ENCODE measurements at regions not wholly inside any gene's neighbourhood (a gene's known extent, or its start where the extent isn't known, plus 50 kb on each side); places are given as distances from the start of the nearest gene placed in this dataset.

DNA sequence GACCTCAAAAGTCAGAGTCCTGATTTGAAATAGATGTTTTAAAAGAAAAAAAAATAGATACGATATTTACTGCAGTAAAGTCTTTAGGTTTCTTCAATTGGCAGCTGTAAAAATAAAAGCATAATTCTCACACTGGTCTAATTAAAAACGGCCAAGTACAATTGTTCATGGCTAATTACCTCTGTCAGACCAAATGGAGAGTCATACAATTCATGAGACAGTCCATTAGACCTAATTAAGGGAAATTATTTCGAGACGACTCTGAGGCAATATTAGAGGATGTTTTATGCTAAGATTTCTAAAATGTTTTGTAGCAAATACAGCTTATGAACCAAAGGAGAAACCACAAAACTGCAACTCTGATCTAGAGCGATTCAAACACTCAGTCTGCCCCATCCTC, 131.3 kb downstream of the PHLDA1 start:
- DNase-seq (ENCODE audit: low read depth): no peak

DNA sequence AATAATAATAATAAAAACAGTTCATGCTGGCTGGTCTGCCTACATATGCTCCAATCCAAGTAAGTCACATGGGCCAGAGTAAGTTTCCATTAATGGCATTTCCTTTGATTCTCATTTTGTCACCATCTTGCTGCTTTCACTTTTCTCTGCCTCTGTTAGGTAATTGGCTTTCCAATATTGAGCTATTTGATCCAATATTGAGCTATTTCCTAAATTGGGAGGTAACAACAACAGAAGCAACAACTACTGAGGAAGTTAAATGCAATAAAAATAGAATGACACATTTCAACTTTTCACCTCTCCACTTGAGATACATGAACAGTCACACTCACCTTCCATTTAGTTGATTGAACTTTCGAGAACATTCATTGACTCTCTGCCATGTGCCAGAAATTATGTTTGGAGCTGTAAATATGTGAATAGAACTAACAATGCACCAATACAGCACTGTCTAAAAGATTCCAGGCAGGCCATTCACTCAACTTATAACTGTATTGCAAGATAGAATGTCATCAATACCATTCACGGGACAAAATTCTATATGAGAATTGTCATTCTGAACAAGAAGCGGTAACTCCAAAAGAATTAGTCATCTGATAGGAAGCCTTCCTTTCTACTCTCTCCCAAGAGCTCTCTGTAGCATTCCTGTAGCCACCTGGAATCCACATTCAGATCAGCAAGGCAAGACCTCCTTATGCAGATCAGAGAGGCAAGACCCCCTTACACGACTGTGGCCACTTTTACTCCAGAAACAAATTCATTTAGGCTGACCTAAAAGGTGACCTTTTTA, 136.4 kb downstream of the PHLDA1 start:
- DNase-seq (ENCODE audit: low read depth): no peak

DNA sequence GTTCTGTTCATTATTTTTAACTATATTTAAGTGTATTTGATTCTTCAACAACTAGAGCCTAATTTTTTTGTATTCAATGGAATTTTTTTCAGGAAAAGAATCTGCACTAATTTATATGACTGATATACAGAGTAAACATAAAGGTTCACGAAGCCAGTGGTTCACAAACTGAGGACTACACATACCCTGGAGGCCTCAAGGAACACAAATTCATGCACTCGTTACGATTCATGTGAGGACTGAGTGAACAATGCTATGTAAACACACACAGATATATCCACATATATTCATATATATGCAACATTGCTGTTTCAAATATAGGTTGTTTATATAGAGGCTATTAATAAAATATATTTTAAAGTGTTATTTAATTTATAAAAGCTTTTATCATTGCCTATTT, 137.8 kb downstream of the PHLDA1 start:
- no peak for DNase-seq (ENCODE audit: low read depth)

DNA sequence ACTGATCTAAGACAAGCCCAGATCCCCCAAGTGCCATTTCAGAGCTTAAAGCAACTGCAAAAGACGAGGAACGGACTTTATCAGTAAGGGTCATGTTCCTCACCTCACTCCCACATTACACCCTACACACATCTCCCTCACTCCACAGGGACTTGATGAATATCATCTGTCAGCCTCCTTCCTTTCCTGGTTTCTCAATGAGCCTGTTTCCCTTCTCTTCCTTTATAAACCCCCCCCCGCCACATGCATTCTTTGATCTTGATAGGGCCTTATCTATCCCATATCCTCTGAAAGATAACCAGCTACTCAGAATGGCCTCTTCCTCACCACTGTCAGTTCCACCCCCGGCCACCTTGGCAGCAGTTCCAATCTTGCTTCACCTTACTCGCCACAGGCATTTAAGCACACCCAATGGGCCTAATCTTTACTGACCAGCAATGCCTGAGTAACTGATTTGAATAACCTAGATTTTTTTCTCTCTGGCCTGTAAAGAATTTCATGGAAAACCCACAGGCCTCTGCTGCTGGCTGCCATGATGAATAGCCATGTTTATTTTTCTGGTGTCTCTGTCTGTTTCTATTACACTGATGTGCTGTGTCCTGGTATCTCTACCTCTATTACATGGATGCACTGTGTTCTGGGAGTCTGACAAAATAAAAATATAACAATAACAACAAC, 138.7 kb downstream of the PHLDA1 start:
- DNase-seq (ENCODE audit: low read depth): no peak

DNA sequence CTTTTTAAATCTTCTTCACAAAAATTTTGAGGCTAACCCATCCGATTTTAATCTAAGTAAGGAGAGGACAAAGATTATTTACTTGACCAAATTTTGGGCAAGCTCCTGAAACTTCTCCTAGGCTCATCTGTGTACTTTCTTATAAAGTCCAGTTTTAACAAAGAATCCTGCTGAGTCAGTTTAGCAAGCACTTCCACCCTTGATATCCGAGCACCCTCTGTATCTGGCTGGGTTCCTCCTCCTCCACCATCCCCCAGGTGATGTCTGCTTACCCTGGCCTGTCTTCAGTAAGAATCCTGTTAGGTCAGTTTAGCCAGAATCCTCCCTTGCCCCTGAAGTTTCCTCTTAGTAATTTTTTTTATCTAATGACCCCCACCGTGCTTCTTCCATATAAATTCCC, 140.5 kb downstream of the PHLDA1 start:
- no peak for DNase-seq (ENCODE audit: low read depth)

DNA sequence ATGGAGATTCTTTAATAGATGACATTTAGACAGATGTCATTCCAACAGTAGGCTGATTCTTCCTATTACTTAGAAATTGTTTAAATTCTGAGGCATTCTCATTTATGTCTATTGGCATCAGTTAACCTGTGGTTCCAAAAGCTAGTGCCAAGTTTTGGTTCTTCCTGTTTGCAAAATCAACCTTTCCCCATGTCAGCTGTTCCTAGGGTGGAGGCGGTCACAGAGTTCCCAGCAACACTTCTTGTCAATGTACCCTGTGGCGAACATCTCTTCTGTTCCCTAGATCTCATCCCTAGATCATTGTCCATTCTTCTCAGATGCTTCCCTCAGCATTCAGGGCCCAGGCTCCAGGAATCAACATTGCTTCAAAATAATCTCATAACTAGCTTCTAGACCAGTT, 140.9 kb downstream of the PHLDA1 start:
- no peak for DNase-seq (ENCODE audit: low read depth)

DNA sequence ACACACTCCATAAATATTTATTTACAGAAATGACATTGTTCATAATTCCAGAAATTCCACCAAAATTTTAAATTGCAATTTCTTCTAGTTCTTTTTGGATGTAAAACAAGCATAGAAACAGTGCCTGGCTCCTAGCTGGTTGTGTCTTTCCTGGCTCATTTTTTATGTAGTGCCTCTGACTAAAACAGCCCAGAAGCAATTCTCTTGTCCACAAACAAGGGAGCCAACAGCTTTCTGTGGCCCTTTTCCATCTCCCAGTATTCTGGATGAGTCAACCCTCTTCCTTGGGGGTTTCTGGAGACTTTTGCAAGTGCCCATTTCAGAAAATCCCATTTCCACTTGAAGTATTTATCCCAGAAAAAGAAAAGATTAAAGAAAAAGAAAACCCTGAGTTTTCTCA, 141.4 kb downstream of the PHLDA1 start:
- DNase-seq (ENCODE audit: low read depth): no peak

DNA sequence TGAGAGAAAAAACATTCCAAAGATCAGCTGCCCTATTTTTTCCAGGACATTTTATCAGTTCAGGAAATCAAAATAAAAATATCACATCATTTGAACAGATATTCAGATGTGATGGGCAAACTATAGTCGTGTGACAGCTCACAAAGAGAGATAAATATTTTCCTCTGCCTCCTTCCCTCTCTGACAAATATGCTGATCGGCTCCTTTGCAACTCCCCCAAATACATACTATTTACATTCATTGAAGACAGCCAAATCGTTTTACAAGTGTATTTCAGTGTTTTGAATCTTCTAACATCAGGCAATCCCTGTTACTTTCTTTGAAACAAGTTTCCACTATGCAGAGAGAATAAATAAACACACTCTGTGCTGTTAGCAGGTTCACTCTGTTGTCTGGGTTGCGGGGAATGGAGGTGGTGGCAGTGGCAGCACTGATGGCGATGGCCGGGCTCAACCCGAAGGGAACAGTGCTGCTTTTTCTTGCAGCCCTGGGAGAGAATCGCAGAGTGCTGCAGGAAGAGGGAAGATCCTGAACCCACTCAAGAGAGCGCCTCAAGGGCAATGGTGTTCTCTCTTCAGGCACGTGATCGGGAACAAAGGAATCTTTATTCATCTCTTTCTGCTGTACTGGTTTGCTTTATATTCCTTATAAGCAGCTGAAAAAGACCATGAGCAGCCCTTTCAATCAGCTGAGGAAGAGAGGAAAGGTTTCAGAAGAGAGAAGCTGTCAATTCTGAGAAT, 142.5 kb downstream of the PHLDA1 start:
- no peak for DNase-seq (ENCODE audit: low read depth)

DNA sequence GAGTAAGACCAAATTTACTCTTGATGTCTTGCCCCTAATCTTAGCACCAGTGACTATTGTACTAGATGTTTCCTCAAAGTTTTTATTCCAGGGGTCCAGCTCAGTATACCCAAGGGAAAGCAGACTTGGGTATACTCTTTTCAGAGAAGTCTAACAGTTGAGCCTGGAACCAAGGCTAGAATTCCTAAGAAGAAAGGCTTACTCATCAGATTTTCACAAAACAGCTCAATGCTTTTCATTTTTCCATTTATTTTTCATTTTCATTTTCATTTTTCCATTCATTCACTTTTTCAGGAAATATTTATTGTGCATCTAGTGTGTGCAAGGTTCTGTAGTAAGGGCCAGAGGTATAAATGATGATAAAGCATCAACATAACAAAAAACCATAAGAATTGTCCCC, 143.2 kb downstream of the PHLDA1 start:
- DNase-seq (ENCODE audit: low read depth): no peak

DNA sequence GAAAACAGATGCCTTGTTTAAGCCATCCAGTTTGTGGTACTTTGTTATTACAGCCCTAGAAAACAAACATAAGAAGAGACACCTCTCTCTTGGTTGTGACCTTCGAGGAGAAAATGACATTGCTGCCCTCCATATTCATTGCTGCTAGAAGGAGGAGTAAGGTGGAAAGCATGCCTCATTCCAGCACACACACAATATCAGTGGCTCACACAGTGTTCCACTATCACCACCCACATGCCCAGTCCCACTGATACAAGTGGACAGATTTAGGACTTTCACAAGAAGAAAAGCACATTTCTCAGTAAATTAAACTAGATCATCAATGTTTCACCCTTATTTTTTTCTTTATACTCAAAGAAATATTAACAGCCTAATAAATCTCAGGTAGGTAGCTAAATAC, 143.6 kb downstream of the PHLDA1 start:
- no peak for DNase-seq (ENCODE audit: low read depth)

DNA sequence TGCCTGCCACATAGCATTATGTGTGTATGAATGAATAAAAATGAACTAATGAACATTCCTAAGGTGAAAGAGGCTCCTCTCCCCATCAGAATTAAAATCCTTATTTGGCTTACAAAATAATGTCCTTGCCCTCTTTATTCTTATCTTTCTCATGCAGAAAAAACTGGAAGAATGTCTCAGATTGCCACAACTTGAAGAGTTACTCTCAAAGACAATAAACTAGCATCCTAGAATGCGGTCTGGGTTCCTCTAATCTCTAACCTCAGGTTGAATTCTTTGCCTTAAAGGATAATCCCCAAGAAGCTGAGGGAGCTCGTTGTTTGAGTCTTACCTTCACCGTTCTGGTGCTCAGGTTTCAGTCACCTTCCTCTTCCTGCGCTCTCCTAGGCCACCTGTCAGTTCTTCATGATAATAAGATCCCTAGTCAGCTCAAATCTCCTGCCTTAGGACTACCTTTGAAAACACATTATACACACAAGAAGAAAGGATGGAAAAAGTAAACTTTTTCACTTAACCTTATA, 147.1 kb downstream of the PHLDA1 start:
- no peak for DNase-seq (ENCODE audit: low read depth)

DNA sequence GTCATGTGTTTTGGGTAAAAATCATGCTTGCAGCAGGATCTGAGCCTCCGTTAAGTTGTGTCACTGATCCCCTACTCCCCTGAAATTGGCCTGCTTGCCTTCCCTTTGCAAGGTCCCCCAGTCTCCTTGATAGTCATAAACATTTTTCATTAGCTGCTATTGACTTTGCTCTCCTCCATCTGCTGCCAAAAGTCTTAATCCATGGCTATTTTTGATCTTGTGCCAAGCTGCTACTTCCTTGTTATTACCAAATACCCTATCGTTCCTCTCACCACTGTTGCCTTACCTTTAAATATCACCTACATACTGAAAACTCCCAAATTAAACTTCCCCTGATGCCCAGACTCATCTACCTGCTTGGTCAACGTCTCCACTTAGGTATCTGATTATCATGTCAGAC, 148.3 kb downstream of the PHLDA1 start:
- DNase-seq (ENCODE audit: low read depth): no peak

DNA sequence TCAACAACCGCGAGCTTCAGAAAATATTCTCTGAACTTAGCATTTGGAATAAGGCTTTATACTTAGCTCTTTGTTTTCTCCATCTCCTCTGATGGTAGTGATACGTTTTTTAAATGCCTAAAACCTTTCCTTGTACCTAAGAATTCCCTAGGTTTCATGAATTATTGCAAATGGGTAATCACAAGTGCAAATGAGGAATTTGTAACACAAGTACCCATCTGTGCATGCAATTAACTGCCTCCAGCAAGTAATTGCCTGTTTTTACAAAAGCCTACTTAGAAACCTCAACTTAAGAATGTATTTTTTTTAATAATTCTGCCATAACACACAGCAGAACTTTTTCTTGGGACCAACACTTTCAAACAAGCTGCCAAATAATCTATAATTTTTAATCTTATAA, 149.2 kb downstream of the PHLDA1 start:
- DNase-seq (ENCODE audit: low read depth): no peak

DNA sequence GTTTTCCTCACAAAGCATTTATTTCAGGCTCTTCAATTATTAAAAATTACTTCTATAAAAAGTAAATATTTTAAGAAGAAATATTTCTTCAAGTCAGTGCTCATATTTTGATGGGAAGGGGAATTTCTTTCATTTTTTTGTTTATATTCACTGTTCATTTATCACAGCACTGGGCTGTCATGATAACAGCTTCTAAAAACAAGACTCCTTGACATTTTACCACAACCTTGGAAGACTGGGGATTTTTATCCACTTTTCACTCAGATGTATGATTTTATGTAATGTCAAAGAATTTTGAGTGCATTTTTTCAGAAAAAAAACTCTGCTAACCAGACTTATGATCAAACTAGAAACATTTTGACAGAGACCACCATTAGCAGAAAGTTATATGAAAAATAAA, 149.7 kb downstream of the PHLDA1 start:
- DNase-seq (ENCODE audit: low read depth): no peak

DNA sequence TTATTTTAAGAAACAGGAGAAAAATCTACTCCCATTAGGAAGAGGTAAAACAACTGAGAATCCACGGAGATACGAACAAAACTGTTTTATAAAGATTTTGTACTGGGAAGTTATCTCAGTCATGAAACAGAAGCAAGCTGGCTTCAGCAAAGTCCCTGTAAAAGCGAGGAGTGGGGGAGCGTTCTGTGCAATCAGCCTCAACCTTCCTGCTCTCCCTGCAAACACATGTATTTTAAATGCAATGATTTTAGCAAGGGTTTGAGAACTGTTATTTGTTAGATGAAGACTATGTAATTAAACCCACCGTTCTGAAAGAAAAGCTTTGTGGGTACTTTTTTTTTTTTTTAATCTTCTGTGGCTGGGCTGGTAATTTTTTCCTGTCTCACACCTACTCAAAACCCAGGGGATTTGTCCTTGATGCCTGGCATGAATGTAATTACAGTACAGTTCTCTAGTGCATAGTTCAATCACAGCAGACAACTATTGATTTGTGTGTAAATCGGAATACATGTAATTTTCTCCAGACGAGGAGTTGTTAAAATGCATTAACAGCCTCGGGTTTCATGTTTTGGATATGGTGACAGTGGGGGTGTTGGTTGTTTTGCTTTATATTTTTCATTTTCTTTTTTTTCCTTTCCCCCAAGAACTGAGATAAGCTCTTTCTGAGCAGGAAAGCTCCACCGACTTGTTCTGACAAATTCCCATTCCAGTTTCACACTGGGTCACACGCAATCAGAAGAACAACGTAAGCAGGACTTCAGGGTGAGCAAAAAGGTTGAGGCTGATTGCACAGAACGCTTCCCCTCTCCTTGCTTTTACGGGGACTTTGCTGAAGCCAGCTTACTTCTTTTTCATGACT, 153.6 kb downstream of the PHLDA1 start:
- no peak for DNase-seq (ENCODE audit: low read depth)

DNA sequence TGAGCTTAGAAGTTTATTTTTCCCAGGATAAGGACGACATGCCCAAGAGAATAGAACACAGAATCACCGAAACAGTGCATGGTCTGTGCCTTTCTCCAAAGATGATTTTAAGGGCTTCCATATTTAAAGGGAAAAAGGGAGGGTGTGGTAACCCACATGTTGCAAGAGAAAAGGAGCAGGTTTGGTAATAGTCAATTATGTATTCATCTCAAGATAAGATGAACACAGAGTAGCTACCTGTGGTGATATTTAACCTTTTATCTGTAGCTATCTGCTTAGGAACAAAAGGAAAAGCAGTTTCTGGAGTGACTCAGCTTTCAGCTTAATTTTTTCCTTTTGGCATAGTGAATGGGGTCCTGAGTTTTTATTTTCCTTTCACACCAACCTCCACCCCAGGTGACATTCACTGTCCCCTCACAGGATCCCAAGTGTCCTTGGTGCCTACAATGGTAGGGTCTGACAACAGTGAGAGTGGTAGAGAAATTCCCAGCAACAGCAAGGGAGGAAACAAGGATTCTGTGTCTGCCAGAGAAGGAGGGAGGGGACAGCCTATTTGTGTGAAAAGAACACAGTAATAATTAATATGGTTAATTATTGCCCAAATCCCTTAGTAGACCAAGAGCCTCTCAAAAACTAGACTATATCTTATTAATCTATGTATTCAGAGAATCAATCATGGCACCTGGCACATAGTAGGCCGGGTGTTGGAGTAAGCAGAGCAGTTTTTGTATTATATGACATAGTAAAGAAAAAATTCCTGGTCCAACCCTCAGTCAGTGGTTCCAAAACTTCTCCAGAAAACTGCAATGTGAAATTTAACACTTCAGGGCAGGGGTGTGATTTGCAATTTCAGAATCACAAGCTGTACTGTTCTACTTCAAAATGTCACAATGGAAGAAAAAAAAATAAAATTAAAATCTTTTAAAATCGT, 154.5 kb downstream of the PHLDA1 start:
- no peak for DNase-seq (ENCODE audit: low read depth)

DNA sequence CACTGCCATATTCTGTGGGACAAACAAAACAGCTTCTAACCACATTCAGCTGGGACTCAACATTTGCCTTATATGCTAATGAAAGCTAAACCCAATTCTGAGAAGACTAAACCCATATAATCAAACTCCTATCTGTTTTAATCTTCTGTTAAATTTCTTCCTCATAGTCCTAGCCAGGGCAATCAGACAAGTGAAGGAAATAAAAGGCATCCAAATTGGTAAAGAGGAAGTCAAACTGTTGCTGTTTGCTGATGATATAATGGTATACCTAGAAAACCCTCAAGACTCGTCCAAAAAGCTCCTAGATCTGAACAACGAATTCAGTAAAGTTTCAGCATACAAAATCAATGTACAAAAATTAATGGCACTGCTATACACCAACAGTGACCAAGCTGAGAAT, 157.1 kb downstream of the PHLDA1 start:
- no peak for DNase-seq (ENCODE audit: low read depth)

DNA sequence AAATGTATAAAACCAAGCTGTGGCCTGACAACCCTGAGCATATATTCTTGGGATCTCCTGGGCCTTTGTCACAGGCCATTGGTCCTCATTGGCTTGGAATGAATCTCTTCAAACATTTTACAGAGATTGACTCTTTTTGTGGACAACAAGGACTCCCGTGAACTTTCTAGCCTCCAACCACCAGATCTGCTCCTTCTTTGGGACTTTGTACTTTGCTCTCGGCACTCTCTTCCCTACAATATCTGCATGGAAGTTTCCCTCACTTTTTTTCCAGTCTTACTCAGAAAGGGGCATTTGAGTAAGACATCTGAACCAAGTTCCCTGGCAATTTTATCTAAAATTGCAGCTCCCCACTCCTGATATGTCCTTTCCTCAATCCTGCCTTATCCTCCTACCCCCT, 158.8 kb downstream of the PHLDA1 start:
- DNase-seq (ENCODE audit: low read depth): no peak

DNA sequence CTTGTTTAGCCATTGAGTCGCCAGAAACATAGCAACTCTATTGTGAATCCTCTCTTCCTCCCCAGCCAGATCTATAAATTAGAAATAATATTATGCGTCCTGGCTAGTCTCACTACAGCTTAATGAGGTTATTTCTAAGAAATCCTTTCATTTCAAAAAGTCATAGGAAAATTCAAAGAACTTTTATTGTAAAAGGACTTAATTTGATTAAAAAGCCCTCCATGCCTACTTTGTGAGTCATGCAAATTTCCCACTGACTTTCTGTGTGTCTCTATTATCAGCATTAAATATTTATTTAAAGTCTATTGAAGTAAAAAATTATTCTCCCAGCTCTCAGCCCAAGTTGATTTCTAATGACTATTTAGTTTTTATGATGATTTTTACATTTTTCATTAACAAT, 160.7 kb downstream of the PHLDA1 start:
- DNase-seq (ENCODE audit: low read depth): no peak

DNA sequence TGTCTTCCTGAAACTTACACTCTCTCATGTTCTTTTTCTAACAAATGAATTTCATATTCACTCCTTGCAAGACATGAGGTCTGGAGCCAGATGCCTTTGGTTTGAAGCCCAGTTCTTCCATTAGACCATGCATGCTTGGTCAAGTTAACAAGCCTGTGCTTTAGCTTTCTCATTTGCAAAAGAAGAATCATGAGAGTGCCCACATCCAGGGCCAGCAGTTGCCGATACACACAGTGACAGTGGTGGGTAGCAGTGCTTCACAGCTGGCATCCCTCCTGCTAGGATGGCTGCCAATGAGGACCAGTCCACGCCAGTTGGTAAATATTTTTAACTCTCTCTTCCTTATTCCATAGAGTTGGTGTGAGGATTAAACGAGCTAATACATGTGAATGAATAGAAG, 163.1 kb downstream of the PHLDA1 start:
- no peak for DNase-seq (ENCODE audit: low read depth)

DNA sequence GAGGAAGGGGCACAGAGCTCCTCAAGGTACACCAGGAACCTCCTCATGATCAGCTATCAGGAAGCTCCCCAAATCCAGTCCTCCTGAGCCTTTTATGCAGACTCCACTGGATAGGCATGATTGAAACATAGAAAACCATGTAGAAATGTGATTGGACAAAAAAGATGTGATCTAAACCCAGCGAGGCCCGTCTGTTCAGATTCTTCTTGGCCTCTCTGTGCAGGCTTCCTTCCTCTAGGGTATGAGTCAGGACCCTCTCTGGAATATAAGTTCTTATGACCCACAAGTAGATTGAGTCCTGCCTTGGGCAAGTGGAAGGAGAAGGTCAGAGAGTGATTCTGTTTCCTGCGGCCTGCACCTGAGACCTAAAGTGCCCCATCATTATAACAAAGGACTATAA, 166.3 kb downstream of the PHLDA1 start:
- no peak for DNase-seq (ENCODE audit: low read depth)

All from stimulated activated CD8-positive, alpha-beta memory T cell treated with anti-CD3 and anti-CD28 coated beads, Interleukin-12 subunit alpha, Interleukin-12 subunit beta, amount 100 ng/mL, for 4 hours (primary cell).